Testis (tissue), 2 donors: ENCODE measurements at regions not wholly inside any gene's neighbourhood (a gene's known extent, or its start where the extent isn't known, plus 50 kb on each side); places are given as distances from the start of the nearest gene placed in this dataset.

Source experiments
- CTCF ChIP-seq, 3 experiments: fragments of 450-650 bp in 2 of 3; fragments of 200-600 bp in 1 of 3; sonication (generic) in 1 of 3; IDR thresholded peaks; one replicate each; pipeline ENCODE4 v1.5.1; 2016 to 2019; ENCODE audit warnings: antibody characterized with exemption in 3 of 3, mild to moderate bottlenecking in 2 of 3, moderate library complexity in 1 of 3
- POLR2A ChIP-seq: fragments of 450-650 bp; IDR thresholded peaks from one replicate; pipeline ENCODE4 v1.6.1; 2017; ENCODE audit warnings: antibody characterized with exemption, mild to moderate bottlenecking, moderate library complexity

DNA sequence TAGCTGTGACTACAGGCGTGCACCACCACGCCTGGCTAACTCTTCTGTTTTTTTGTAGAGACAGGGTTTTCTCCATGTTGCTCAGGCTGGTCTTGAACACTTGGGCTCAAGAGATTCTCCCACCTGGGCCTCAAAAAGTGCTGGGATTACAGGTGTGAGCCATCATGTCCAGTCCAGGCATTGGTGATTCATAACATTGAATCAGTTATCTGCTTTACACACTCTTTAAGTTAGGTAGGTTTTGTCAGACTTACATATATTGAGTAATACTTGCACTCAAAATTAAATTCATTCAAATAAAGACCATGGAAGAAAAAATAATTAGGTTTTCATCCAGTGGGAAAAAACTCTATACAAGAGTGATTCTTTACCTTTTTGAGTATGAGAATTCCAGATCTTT is 93.2 kb upstream of the XPO1 start:
- no peak for TF ChIP-seq CTCF (IDR thresholded peaks at IDR 0.05)
- no peak for TF ChIP-seq POLR2A
